GM19452 (cell line): ENCODE measurements at regions not wholly inside any gene's neighbourhood (a gene's known extent, or its start where the extent isn't known, plus 50 kb on each side); places are given as distances from the start of the nearest gene placed in this dataset.
"Not testable (repeated sequence)": the region's sequence is repeated elsewhere in the genome, so short reads cannot be mapped to it uniquely, and the experiment has no call there.

Source experiments
- ATAC-seq: cut with Tn5 transposase; IDR thresholded peaks from one replicate; pipeline ENCODE4 v1.9.1; 2021; ENCODE audit not compliant: unreplicated experiment

- no peak for ATAC-seq
Measured at GRCh38 chr15:66993874-66994696, 71.3 kb upstream of the SMAD3 start.

GRCh38 chr15:66994927-66995656 lies 70.3 kb upstream of the SMAD3 start:
- ATAC-seq, result no peak

- no peak for ATAC-seq
Measured at GRCh38 chr15:66996094-66996493, 69.3 kb upstream of the SMAD3 start.

GRCh38 chr15:66997212-66997611 lies 68.2 kb upstream of the SMAD3 start:
- ATAC-seq, result no peak

- ATAC-seq, result not testable (repeated sequence)
Measured at GRCh38 chr15:66998234-66998633, 67.2 kb upstream of the SMAD3 start.

- no peak for ATAC-seq
Measured at GRCh38 chr15:66999046-66999968, 66.1 kb upstream of the SMAD3 start.

GRCh38 chr15:67000896-67001295 lies 64.5 kb upstream of the SMAD3 start:
- no peak for ATAC-seq

- no peak for ATAC-seq
Measured at GRCh38 chr15:67002368-67002767, 63.0 kb upstream of the SMAD3 start.

GRCh38 chr15:67003586-67003985 lies 61.8 kb upstream of the SMAD3 start:
- no peak for ATAC-seq

- ATAC-seq, result no peak
Measured at GRCh38 chr15:67004142-67004541, 61.3 kb upstream of the SMAD3 start.

GRCh38 chr15:67005294-67005996 lies 60.0 kb upstream of the SMAD3 start:
- no peak for ATAC-seq

- ATAC-seq, result no peak
Measured at GRCh38 chr15:67006083-67007065, 59.0 kb upstream of the SMAD3 start.

- ATAC-seq, result no peak
Measured at GRCh38 chr15:67009576-67010569, 55.5 kb upstream of the SMAD3 start.

- no peak for ATAC-seq
Measured at GRCh38 chr15:67010898-67011616, 54.3 kb upstream of the SMAD3 start.

GRCh38 chr15:67011617-67012005 lies 53.8 kb upstream of the SMAD3 start:
- ATAC-seq, result no peak

- ATAC-seq, result no peak
Measured at GRCh38 chr15:67013696-67014095, 51.7 kb upstream of the SMAD3 start.
